ENCODE measurements at regions not wholly inside any gene's neighbourhood (a gene's known extent, or its start where the extent isn't known, plus 50 kb on each side); places are given as distances from the start of the nearest gene placed in this dataset.

GRCh38 chr9:63817622-63818518 lies 1467.1 kb downstream of the FOXD4L5 start:
- H3K9me3 ChIP-seq (ENCODE audit: low read length): peaks cover 11% of the 10 kb centered on the region
- H3K36me3 ChIP-seq (ENCODE audit: insufficient read depth, low read length): no peaks in the 10 kb centered on the region
- peaks cover 17% of the 10 kb centered on the region for H3K27me3 ChIP-seq (ENCODE audit: insufficient read depth, low read depth, low read length)
- H2AFZ ChIP-seq (ENCODE audit: low read depth, low read length): no peak overlapping the region
- H3K4me2 ChIP-seq (ENCODE audit: low read length): no peak overlapping the region
- no peaks in the 10 kb centered on the region for H3K79me2 ChIP-seq (replicated peaks; ENCODE audit: insufficient read depth, low read length)
- no peaks in the 10 kb centered on the region for H4K20me1 ChIP-seq (ENCODE audit: insufficient read depth)
- H3K9ac ChIP-seq (ENCODE audit: low read length): no peak overlapping the region
- no peak for TF ChIP-seq SMC3 (conservative IDR thresholded peaks at IDR 0.05; ENCODE audit: poor library complexity)
- no peak for TF ChIP-seq REST (IDR thresholded peaks at IDR 0.05; ENCODE audit: borderline replicate concordance)
- no peak for TF ChIP-seq EZH2 (IDR thresholded peaks at IDR 0.05; ENCODE audit: borderline replicate concordance, insufficient read depth, low read length, poor library complexity, severe bottlenecking)
- TF ChIP-seq TAF1 (IDR thresholded peaks at IDR 0.05; ENCODE audit: low read depth): no peak
- TF ChIP-seq POLR2AphosphoS5 (IDR thresholded peaks at IDR 0.05): no peak
- TF ChIP-seq EP300 (conservative IDR thresholded peaks at IDR 0.05; ENCODE audit: poor library complexity, severe bottlenecking): no peak
- no peak for TF ChIP-seq CTCF (IDR thresholded peaks at IDR 0.05; ENCODE audit: poor library complexity, severe bottlenecking)
- TF ChIP-seq MXI1 (conservative IDR thresholded peaks at IDR 0.05; ENCODE audit: poor library complexity, severe bottlenecking): no peak
- no peak for TF ChIP-seq RAD21 (conservative IDR thresholded peaks at IDR 0.05)
- no peak overlapping the region for H3K27ac ChIP-seq (ENCODE audit: low read length)
- H3F3A ChIP-seq (ENCODE audit: insufficient read depth, low read length, poor library complexity, severe bottlenecking): no peaks in the 10 kb centered on the region
- peak overlapping the region; percentile 57 for H3K4me3 ChIP-seq (ENCODE audit: low read length)
- H3K9me2 ChIP-seq (ENCODE audit: insufficient read depth, low read length): no peaks in the 10 kb centered on the region

- Histone ChIP-seq H3K9me3 (ENCODE audit: low read length) (peaks cover 11% of the 10 kb centered on the region), H3K4me2 (ENCODE audit: low read length) (peak overlapping the region; percentile 34), H3K36me3 (ENCODE audit: insufficient read depth, low read length) (no peaks in the 10 kb centered on the region), H4K20me1 (ENCODE audit: insufficient read depth) (no peaks in the 10 kb centered on the region), H3F3A (ENCODE audit: insufficient read depth, low read length, poor library complexity, severe bottlenecking) (no peaks in the 10 kb centered on the region), H3K79me2 (replicated peaks; ENCODE audit: insufficient read depth, low read length) (no peaks in the 10 kb centered on the region), H2AFZ (ENCODE audit: low read depth, low read length) (no peak overlapping the region), H3K9ac (ENCODE audit: low read length) (peak overlapping the region; percentile 14), H3K9me2 (ENCODE audit: insufficient read depth, low read length) (no peaks in the 10 kb centered on the region), H3K4me3 (ENCODE audit: low read length) (peak overlapping the region; percentile 57), H3K27ac (ENCODE audit: low read length) (no peak overlapping the region), H3K27me3 (ENCODE audit: insufficient read depth, low read depth, low read length) (peaks cover 17% of the 10 kb centered on the region)
- TF ChIP-seq EP300 (conservative IDR thresholded peaks at IDR 0.05; ENCODE audit: poor library complexity, severe bottlenecking) (no peak), RAD21 (conservative IDR thresholded peaks at IDR 0.05) (no peak), SMC3 (conservative IDR thresholded peaks at IDR 0.05; ENCODE audit: poor library complexity) (no peak), REST (IDR thresholded peaks at IDR 0.05; ENCODE audit: borderline replicate concordance) (no peak), EZH2 (IDR thresholded peaks at IDR 0.05; ENCODE audit: borderline replicate concordance, insufficient read depth, low read length, poor library complexity, severe bottlenecking) (no peak), POLR2AphosphoS5 (IDR thresholded peaks at IDR 0.05) (no peak), CTCF (IDR thresholded peaks at IDR 0.05; ENCODE audit: poor library complexity, severe bottlenecking) (no peak), TAF1 (IDR thresholded peaks at IDR 0.05; ENCODE audit: low read depth) (no peak), MXI1 (conservative IDR thresholded peaks at IDR 0.05; ENCODE audit: poor library complexity, severe bottlenecking) (no peak)
These were observed 1468.0 kb downstream of the FOXD4L5 start for GRCh38 chr9:63816751-63817621.
